Ovary (tissue), 7 donors: ENCODE measurements at regions not wholly inside any gene's neighbourhood (a gene's known extent, or its start where the extent isn't known, plus 50 kb on each side); places are given as distances from the start of the nearest gene placed in this dataset.

ENCODE experiments used
- DNase-seq, 5 donors: peaks; one replicate each; pipeline ENCODE4 v3.0.0-alpha.2; 2019 to 2020
- H3K27ac ChIP-seq, 2 donors: fragments of 200-600 bp; one replicate each; pipeline versions ENCODE4 v1.5.1 to v1.8.0; 2019 to 2022
- H3K27me3 ChIP-seq: fragments of 200-600 bp; one replicate; pipeline ENCODE4 v1.8.0; 2022
- H3K36me3 ChIP-seq: fragments of 200-600 bp; sonication (generic); one replicate; pipeline ENCODE4 v1.5.1; 2019
- H3K4me1 ChIP-seq: one replicate; pipeline ENCODE4 v1.8.1; 2013; ENCODE audit warnings: mild to moderate bottlenecking, moderate library complexity; ENCODE audit not compliant: insufficient read depth
- H3K4me3 ChIP-seq: fragments of 200-600 bp; sonication (generic); one replicate; pipeline ENCODE4 v1.5.1; 2017
- H3K9me3 ChIP-seq, 2 donors: fragments of 200-600 bp in 1 of 2; sonication (generic) in 1 of 2; one replicate each; pipeline versions ENCODE4 v1.5.1 to v1.8.1; 2013 to 2019; ENCODE audit warnings: mild to moderate bottlenecking in 1 of 2, moderate library complexity in 1 of 2
- EP300 ChIP-seq: sonication (generic); formaldehyde crosslinking; IDR thresholded peaks from one replicate; pipeline ENCODE4 v1.6.1; 2017; ENCODE audit warnings: antibody characterized with exemption
- POLR2A ChIP-seq: fragments of 450-650 bp; IDR thresholded peaks from one replicate; pipeline ENCODE4 v1.6.1; 2017; ENCODE audit warnings: antibody characterized with exemption, mild to moderate bottlenecking, moderate library complexity
- WGBS, 3 donors: extraction: QIAGEN DNeasy Blood & Tissue Kit in 1 of 3; methylation state at CpG; one replicate each; pipeline versions ENCODE4 v1.1.5 to v1.1.7; 2013 to 2017; 5-methylcytosine and 5-hydroxymethylcytosine counted together
- intact Hi-C, 4 donors: fragments of 100-400 bp; cut with DNase I; formaldehyde crosslinking; loops; one replicate each; pipeline versions ENCODE4 v1.11.0 to v1.15.1; 2022 to 2023
- TF ChIP-seq, protein P1 (sequence below), 3 donors: fragments of 450-650 bp in 2 of 3; fragments of 200-600 bp in 1 of 3; IDR thresholded peaks; one replicate each; pipeline versions ENCODE4 v1.5.1 to v1.8.0; 2016 to 2022; ENCODE audit warnings: antibody characterized with exemption in 3 of 3, mild to moderate bottlenecking in 1 of 3
- donor health status: DM: no; HTN: no; CAD: no; lungs with moderate emphysema.
- donor health status: DM: no; HTN: no; CAD: no.
- donor health status: Bipolar disorder and iron deficiency.
- donor health status: DM: no; HTN: no; CAD: no.
- donor health status: DM: yes; HTN: yes; CAD: no.

GRCh38 chr4:106421441-106422296 is 53.1 kb upstream of the GIMD1 start:
- intact Hi-C loops = no loop called here
- TF ChIP-seq EP300 (no peak), POLR2A (no peak)
- TF ChIP-seq, protein P1, sequence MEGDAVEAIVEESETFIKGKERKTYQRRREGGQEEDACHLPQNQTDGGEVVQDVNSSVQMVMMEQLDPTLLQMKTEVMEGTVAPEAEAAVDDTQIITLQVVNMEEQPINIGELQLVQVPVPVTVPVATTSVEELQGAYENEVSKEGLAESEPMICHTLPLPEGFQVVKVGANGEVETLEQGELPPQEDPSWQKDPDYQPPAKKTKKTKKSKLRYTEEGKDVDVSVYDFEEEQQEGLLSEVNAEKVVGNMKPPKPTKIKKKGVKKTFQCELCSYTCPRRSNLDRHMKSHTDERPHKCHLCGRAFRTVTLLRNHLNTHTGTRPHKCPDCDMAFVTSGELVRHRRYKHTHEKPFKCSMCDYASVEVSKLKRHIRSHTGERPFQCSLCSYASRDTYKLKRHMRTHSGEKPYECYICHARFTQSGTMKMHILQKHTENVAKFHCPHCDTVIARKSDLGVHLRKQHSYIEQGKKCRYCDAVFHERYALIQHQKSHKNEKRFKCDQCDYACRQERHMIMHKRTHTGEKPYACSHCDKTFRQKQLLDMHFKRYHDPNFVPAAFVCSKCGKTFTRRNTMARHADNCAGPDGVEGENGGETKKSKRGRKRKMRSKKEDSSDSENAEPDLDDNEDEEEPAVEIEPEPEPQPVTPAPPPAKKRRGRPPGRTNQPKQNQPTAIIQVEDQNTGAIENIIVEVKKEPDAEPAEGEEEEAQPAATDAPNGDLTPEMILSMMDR (IDR thresholded peaks at IDR 0.05) = no peak
- Histone ChIP-seq H3K36me3 (no peaks in the 10 kb centered on the region), H3K27me3 (no peaks in the 10 kb centered on the region), H3K9me3 (no peaks in the 10 kb centered on the region), H3K4me3 (no peak overlapping the region), H3K4me1 (no peaks in the 10 kb centered on the region), H3K27ac (no peak overlapping the region)
- no peak for DNase-seq
- 21 to 36% (median 27%) methylated on average over 4 of the region's 4 CpGs for WGBS, 3 donors

DNA sequence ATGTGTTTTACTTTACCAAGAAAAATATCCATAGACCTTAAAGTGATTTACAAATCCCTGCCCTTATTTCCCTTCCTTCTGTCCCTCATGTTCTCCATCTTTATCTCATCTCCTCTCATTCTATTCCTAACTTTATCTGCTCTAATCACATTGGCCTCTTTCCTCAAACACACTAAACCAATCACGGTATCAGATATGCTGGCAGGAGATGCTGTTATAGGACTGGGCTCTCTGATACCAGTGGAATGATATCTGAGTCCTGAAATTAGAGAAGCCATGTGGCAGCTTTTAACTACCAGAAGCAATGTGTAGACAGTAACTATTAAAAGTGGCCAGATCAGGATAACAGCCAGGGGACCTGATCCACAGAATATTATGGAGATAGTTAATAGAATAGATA is 49.9 kb upstream of the GIMD1 start:
- intact Hi-C loops = no loop called here
- Histone ChIP-seq H3K36me3 (no peaks in the 10 kb centered on the region), H3K4me3 (no peak overlapping the region), H3K27ac (no peak overlapping the region), H3K4me1 (no peaks in the 10 kb centered on the region), H3K27me3 (no peaks in the 10 kb centered on the region), H3K9me3 (no peaks in the 10 kb centered on the region)
- no peak for TF ChIP-seq POLR2A
- TF ChIP-seq, protein P1 (IDR thresholded peaks at IDR 0.05) = no peak
- TF ChIP-seq EP300 = no peak
- WGBS, 3 donors = 62 to 71% (median 68%) methylated on average over 1 of the region's 1 CpG
- no peak for DNase-seq
